HG03159 (cell line): ENCODE measurements at regions not wholly inside any gene's neighbourhood (a gene's known extent, or its start where the extent isn't known, plus 50 kb on each side); places are given as distances from the start of the nearest gene placed in this dataset.
"Not testable (repeated sequence)": the region's sequence is repeated elsewhere in the genome, so short reads cannot be mapped to it uniquely, and the experiment has no call there.

Source experiments
- ATAC-seq: cut with Tn5 transposase; IDR thresholded peaks from one replicate; pipeline ENCODE4 v1.9.1; 2021; ENCODE audit warnings: mild to moderate bottlenecking, moderate library complexity; ENCODE audit not compliant: unreplicated experiment

- ATAC-seq, result not testable (repeated sequence)
Observed at GRCh38 chr21:5103880-5104561, 5417.4 kb upstream of the TPTE start.

- not testable (repeated sequence) for ATAC-seq
Observed at GRCh38 chr21:5104562-5104928, 5416.8 kb upstream of the TPTE start.

- ATAC-seq, result peak; percentile 43
Observed at GRCh38 chr21:5105939-5106708, 5415.3 kb upstream of the TPTE start.

- ATAC-seq, result peak; percentile 38
Observed at GRCh38 chr21:5106767-5107464, 5414.5 kb upstream of the TPTE start.

- not testable (repeated sequence) for ATAC-seq
Observed at GRCh38 chr21:5107637-5108036, 5413.7 kb upstream of the TPTE start.

GRCh38 chr21:5108048-5108775 is 5413.2 kb upstream of the TPTE start:
- not testable (repeated sequence) for ATAC-seq

- not testable (repeated sequence) for ATAC-seq
Observed at GRCh38 chr21:5111197-5111596, 5410.2 kb upstream of the TPTE start.

- not testable (repeated sequence) for ATAC-seq
Observed at GRCh38 chr21:5113092-5113491, 5408.3 kb upstream of the TPTE start.

GRCh38 chr21:5114468-5114867 is 5406.9 kb upstream of the TPTE start:
- ATAC-seq, result not testable (repeated sequence)

- not testable (repeated sequence) for ATAC-seq
Observed at GRCh38 chr21:5114893-5115645, 5406.3 kb upstream of the TPTE start.

GRCh38 chr21:5115646-5116343 is 5405.6 kb upstream of the TPTE start:
- ATAC-seq, result not testable (repeated sequence)

- ATAC-seq, result not testable (repeated sequence)
Observed at GRCh38 chr21:5116344-5117123, 5404.8 kb upstream of the TPTE start.

GRCh38 chr21:5117135-5117534 is 5404.2 kb upstream of the TPTE start:
- ATAC-seq, result not testable (repeated sequence)

- ATAC-seq, result not testable (repeated sequence)
Observed at GRCh38 chr21:5117666-5118295, 5403.6 kb upstream of the TPTE start.

- peak; percentile 49 for ATAC-seq
Observed at GRCh38 chr21:5118296-5118679, 5403.1 kb upstream of the TPTE start.

GRCh38 chr21:5119179-5119578 is 5402.2 kb upstream of the TPTE start:
- ATAC-seq, result not testable (repeated sequence)

GRCh38 chr21:5121399-5121798 is 5400.0 kb upstream of the TPTE start:
- not testable (repeated sequence) for ATAC-seq

- not testable (repeated sequence) for ATAC-seq
Observed at GRCh38 chr21:5121849-5122248, 5399.5 kb upstream of the TPTE start.
